HEK293 (cell line): ENCODE measurements at regions not wholly inside any gene's neighbourhood (a gene's known extent, or its start where the extent isn't known, plus 50 kb on each side); places are given as distances from the start of the nearest gene placed in this dataset.

Experiments
- CTCF ChIA-PET: fragments of 350-600 bp; formaldehyde crosslinking; extraction: SDS; loops from one replicate; lab custom pipeline; 2021; ENCODE audit warnings: antibody characterized with exemption; lab: Yijun Ruan, JAX
- POLR2A ChIA-PET: fragments of 300-600 bp; formaldehyde crosslinking; extraction: SDS; loops from one replicate; lab custom pipeline; 2020; ENCODE audit warnings: antibody characterized with exemption, inconsistent platforms; lab: Yijun Ruan, JAX
- H3K27ac ChIP-seq: fragments of 200-500 bp; sonication (Bioruptor generic); 2 replicates; pipeline ENCODE4 v1.5.1; 2014; ENCODE audit warnings: low read depth, low read length, control low read depth, inconsistent platforms; ENCODE audit errors: extremely low read depth
- H3K36me3 ChIP-seq, 2 experiments: fragments of 200-500 bp in 1 of 2; sonication (Bioruptor generic) in 1 of 2; 1 replicate in 1 of 2; 2 replicates in 1 of 2; pipeline ENCODE4 v1.5.1; 2014 to 2017; ENCODE audit warnings: inconsistent platforms in 2 of 2, low read length in 2 of 2; ENCODE audit not compliant: control insufficient read depth in 2 of 2, insufficient read depth in 1 of 2
- H3K4me1 ChIP-seq: fragments of 200-500 bp; sonication (Bioruptor generic); 2 replicates; pipeline ENCODE4 v1.5.1; 2014; ENCODE audit warnings: mild to moderate bottlenecking, low read length, inconsistent platforms; ENCODE audit not compliant: control insufficient read depth, insufficient read depth
- H3K4me3 ChIP-seq: 2 replicates; pipeline ENCODE4 v1.5.1; 2011; ENCODE audit warnings: low read depth, mild to moderate bottlenecking, control low read depth, low read length, moderate library complexity
- H3K9me3 ChIP-seq: fragments of 200-500 bp; sonication (Bioruptor generic); 2 replicates; pipeline ENCODE4 v1.5.1; 2014; ENCODE audit warnings: low read depth, low read length, inconsistent platforms; ENCODE audit not compliant: control insufficient read depth, insufficient read depth
- MZF1 ChIP-seq: fragments of 450-650 bp; formaldehyde crosslinking; IDR thresholded peaks from 2 replicates; pipeline ENCODE4 v1.5.1; 2017; ENCODE audit warnings: missing biosample characterization, missing genetic modification characterization, borderline replicate concordance
- SCRT2 ChIP-seq: fragments of 450-650 bp; formaldehyde crosslinking; IDR thresholded peaks from 2 replicates; pipeline ENCODE4 v1.5.1; 2016; ENCODE audit warnings: missing biosample characterization, missing genetic modification characterization
- WT1 ChIP-seq: fragments of 450-650 bp; formaldehyde crosslinking; IDR thresholded peaks from 2 replicates; pipeline ENCODE4 v1.5.1; 2016; ENCODE audit warnings: missing biosample characterization, missing genetic modification characterization
- ZBTB48 ChIP-seq: fragments of 450-650 bp; formaldehyde crosslinking; IDR thresholded peaks from 2 replicates; pipeline ENCODE4 v1.5.1; 2016; ENCODE audit warnings: missing biosample characterization, missing genetic modification characterization
- ZNF10 ChIP-seq: fragments of 450-650 bp; formaldehyde crosslinking; IDR thresholded peaks from 2 replicates; pipeline ENCODE4 v1.5.1; 2017; ENCODE audit warnings: missing biosample characterization, missing genetic modification characterization
- ZNF146 ChIP-seq: fragments of 450-650 bp; formaldehyde crosslinking; IDR thresholded peaks from 2 replicates; pipeline ENCODE4 v1.5.1; 2016; ENCODE audit warnings: missing biosample characterization, missing genetic modification characterization
- ZNF157 ChIP-seq: fragments of 450-650 bp; formaldehyde crosslinking; IDR thresholded peaks from 2 replicates; pipeline ENCODE4 v1.5.1; 2016; ENCODE audit warnings: missing biosample characterization, missing genetic modification characterization
- ZNF175 ChIP-seq: fragments of 450-650 bp; formaldehyde crosslinking; IDR thresholded peaks from 2 replicates; pipeline ENCODE4 v1.5.1; 2016; ENCODE audit warnings: missing biosample characterization, missing genetic modification characterization
- ZNF184 ChIP-seq: fragments of 450-650 bp; IDR thresholded peaks from 2 replicates; pipeline ENCODE4 v1.5.1; 2018; ENCODE audit warnings: missing biosample characterization, mild to moderate bottlenecking, missing genetic modification characterization
- ZNF239 ChIP-seq: fragments of 450-650 bp; formaldehyde crosslinking; IDR thresholded peaks from 2 replicates; pipeline ENCODE4 v1.5.1; 2016; ENCODE audit warnings: missing biosample characterization, missing genetic modification characterization
- ZNF404 ChIP-seq: fragments of 450-650 bp; formaldehyde crosslinking; IDR thresholded peaks from 2 replicates; pipeline ENCODE4 v1.5.1; 2017; ENCODE audit warnings: missing biosample characterization, missing genetic modification characterization
- ZNF560 ChIP-seq: fragments of 450-650 bp; formaldehyde crosslinking; IDR thresholded peaks from 2 replicates; pipeline ENCODE4 v1.5.1; 2017; ENCODE audit warnings: missing biosample characterization, missing genetic modification characterization, borderline replicate concordance
- ZNF610 ChIP-seq: fragments of 450-650 bp; formaldehyde crosslinking; IDR thresholded peaks from 2 replicates; pipeline ENCODE4 v1.5.1; 2016; ENCODE audit warnings: missing biosample characterization, missing genetic modification characterization, borderline replicate concordance
- ZNF670 ChIP-seq: fragments of 450-650 bp; formaldehyde crosslinking; IDR thresholded peaks from 2 replicates; pipeline ENCODE4 v1.5.1; 2016; ENCODE audit warnings: missing biosample characterization, missing genetic modification characterization, low read depth
- ZNF785 ChIP-seq: fragments of 450-650 bp; formaldehyde crosslinking; IDR thresholded peaks from 2 replicates; pipeline ENCODE4 v1.5.1; 2016; ENCODE audit warnings: missing biosample characterization, missing genetic modification characterization
- TF ChIP-seq, protein P1 (sequence below): fragments of 450-650 bp; formaldehyde crosslinking; IDR thresholded peaks from 2 replicates; pipeline ENCODE4 v1.5.1; 2017; ENCODE audit warnings: missing biosample characterization, missing genetic modification characterization
- TF ChIP-seq, protein P2 (sequence below): fragments of 450-650 bp; formaldehyde crosslinking; IDR thresholded peaks from 2 replicates; pipeline ENCODE4 v1.5.1; 2016; ENCODE audit warnings: missing biosample characterization, missing genetic modification characterization
- TF ChIP-seq, protein P3 (sequence below): fragments of 450-650 bp; IDR thresholded peaks from 2 replicates; pipeline ENCODE4 v1.5.1; 2018; ENCODE audit warnings: missing biosample characterization, mild to moderate bottlenecking, missing genetic modification characterization
- TF ChIP-seq, protein P4 (sequence below): fragments of 450-650 bp; formaldehyde crosslinking; IDR thresholded peaks from 2 replicates; pipeline ENCODE4 v1.5.1; 2017; ENCODE audit warnings: missing biosample characterization, missing genetic modification characterization

DNA sequence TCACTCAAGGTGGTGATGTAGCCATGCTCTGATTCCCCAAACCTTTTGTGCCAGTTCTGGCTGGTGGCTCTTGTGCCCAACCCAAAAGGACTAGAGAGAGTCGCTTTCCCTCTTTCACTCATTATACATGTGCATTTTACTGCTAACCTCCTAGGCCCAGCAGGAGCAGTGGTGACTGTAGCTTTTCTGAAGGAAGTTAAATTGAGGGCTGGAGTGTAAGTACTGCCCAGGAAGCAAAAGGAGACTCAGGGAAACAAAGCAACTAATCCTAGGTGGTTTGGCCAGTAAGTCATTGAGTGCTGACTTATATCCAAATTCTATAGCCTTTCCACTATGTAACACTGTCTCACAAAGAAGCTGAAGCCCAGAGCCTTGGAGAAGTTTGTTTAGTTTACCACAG lies 194.4 kb upstream of the ZNF462 start:
- Histone ChIP-seq H3K36me3 (no peaks in the 10 kb centered on the region), H3K9me3 (no peaks in the 10 kb centered on the region), H3K4me1 (no peaks in the 10 kb centered on the region)
- CTCF ChIA-PET = no interaction called here
- POLR2A ChIA-PET = no interaction called here
- no peak for TF ChIP-seq ZNF184 (tag by site-specific recombination)
- TF ChIP-seq WT1 (tag by site-specific recombination) = no peak
- TF ChIP-seq, protein P1, sequence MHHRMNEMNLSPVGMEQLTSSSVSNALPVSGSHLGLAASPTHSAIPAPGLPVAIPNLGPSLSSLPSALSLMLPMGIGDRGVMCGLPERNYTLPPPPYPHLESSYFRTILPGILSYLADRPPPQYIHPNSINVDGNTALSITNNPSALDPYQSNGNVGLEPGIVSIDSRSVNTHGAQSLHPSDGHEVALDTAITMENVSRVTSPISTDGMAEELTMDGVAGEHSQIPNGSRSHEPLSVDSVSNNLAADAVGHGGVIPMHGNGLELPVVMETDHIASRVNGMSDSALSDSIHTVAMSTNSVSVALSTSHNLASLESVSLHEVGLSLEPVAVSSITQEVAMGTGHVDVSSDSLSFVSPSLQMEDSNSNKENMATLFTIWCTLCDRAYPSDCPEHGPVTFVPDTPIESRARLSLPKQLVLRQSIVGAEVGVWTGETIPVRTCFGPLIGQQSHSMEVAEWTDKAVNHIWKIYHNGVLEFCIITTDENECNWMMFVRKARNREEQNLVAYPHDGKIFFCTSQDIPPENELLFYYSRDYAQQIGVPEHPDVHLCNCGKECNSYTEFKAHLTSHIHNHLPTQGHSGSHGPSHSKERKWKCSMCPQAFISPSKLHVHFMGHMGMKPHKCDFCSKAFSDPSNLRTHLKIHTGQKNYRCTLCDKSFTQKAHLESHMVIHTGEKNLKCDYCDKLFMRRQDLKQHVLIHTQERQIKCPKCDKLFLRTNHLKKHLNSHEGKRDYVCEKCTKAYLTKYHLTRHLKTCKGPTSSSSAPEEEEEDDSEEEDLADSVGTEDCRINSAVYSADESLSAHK = no peak
- TF ChIP-seq, protein P2, sequence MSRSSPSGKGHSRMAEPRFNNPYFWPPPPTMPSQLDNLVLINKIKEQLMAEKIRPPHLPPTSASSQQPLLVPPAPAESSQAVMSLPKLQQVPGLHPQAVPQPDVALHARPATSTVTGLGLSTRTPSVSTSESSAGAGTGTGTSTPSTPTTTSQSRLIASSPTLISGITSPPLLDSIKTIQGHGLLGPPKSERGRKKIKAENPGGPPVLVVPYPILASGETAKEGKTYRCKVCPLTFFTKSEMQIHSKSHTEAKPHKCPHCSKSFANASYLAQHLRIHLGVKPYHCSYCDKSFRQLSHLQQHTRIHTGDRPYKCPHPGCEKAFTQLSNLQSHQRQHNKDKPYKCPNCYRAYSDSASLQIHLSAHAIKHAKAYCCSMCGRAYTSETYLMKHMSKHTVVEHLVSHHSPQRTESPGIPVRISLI (tag by site-specific recombination) = no peak
- TF ChIP-seq ZBTB48 (tag by site-specific recombination) = no peak
- no peak for TF ChIP-seq ZNF175
- TF ChIP-seq, all 188 proteins: peak for 0
- H3K27ac ChIP-seq = no peak overlapping the region
- no peak overlapping the region for H3K4me3 ChIP-seq

DNA sequence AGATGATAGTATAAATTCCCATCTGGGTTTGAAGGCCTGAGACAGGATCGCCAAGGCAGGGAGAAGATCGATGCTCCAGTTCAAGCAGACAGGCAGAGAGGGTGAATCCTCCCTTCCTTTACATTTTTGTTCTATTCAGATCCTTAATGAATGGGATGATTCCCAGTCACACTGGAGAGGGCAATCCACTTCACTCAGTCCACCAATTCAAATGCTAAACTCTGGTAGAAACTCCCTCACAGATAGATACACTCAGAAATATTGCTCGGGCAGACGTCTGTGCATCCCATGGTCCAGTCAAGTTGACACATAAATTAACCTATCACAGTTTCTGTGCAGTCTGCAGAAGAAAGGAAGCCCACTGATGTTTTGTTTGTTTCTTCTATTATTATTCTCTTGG lies 193.1 kb upstream of the ZNF462 start:
- Histone ChIP-seq H3K4me3 (no peak overlapping the region), H3K36me3 (no peaks in the 10 kb centered on the region), H3K9me3 (no peaks in the 10 kb centered on the region), H3K4me1 (no peaks in the 10 kb centered on the region), H3K27ac (no peak overlapping the region)
- no peak for TF ChIP-seq ZNF670
- no peak for TF ChIP-seq SCRT2 (tag by site-specific recombination)
- no peak for TF ChIP-seq ZNF610 (tag by site-specific recombination)
- TF ChIP-seq, protein P3, sequence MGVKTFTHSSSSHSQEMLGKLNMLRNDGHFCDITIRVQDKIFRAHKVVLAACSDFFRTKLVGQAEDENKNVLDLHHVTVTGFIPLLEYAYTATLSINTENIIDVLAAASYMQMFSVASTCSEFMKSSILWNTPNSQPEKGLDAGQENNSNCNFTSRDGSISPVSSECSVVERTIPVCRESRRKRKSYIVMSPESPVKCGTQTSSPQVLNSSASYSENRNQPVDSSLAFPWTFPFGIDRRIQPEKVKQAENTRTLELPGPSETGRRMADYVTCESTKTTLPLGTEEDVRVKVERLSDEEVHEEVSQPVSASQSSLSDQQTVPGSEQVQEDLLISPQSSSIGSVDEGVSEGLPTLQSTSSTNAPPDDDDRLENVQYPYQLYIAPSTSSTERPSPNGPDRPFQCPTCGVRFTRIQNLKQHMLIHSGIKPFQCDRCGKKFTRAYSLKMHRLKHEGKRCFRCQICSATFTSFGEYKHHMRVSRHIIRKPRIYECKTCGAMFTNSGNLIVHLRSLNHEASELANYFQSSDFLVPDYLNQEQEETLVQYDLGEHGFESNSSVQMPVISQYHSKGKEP (tag by site-specific recombination) = no peak
- TF ChIP-seq MZF1 (tag by site-specific recombination) = no peak
- no peak for TF ChIP-seq ZNF157 (tag by site-specific recombination)
- POLR2A ChIA-PET = no interaction called here
- CTCF ChIA-PET = no interaction called here

DNA sequence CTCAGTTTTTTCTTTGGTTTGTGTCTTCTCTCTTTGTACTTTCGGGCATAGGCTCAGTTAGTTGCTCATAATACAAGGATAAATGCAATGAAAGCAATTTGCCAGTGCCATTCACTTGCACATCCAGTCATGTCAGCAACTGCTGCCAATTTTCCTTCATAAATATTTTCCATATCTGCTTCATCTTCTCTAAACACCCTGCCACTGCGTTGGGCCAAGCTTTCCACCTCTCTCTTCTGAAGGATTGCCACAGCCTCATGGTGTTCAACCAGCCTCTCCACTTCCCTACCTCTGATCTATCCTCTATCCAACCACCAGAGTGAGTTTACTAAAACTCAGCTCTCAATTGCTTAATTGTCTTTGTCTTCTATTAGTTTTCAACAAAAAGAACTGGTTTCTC lies 192.5 kb upstream of the ZNF462 start:
- no peaks in the 10 kb centered on the region for H3K36me3 ChIP-seq
- CTCF ChIA-PET = interaction anchor here (0.7 kb wide), 1 partner anchor 42 kb away, joined by 3 read pairs; no protein-coding TSS in a partner anchor
- no peak overlapping the region for H3K27ac ChIP-seq
- POLR2A ChIA-PET = no interaction called here
- no peak overlapping the region for H3K4me3 ChIP-seq
- no peaks in the 10 kb centered on the region for H3K4me1 ChIP-seq
- TF ChIP-seq ZNF560 (no peak), ZNF239 (tag by site-specific recombination) (no peak), ZNF785 (tag by site-specific recombination) (no peak), ZNF146 (no peak), ZNF10 (tag by site-specific recombination) (no peak), ZNF404 (no peak)
- TF ChIP-seq, protein P4, sequence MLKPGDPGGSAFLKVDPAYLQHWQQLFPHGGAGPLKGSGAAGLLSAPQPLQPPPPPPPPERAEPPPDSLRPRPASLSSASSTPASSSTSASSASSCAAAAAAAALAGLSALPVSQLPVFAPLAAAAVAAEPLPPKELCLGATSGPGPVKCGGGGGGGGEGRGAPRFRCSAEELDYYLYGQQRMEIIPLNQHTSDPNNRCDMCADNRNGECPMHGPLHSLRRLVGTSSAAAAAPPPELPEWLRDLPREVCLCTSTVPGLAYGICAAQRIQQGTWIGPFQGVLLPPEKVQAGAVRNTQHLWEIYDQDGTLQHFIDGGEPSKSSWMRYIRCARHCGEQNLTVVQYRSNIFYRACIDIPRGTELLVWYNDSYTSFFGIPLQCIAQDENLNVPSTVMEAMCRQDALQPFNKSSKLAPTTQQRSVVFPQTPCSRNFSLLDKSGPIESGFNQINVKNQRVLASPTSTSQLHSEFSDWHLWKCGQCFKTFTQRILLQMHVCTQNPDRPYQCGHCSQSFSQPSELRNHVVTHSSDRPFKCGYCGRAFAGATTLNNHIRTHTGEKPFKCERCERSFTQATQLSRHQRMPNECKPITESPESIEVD (tag by site-specific recombination) = no peak
- H3K9me3 ChIP-seq = no peaks in the 10 kb centered on the region
